SU-DHL-6 (cell line): ENCODE measurements at regions not wholly inside any gene's neighbourhood (a gene's known extent, or its start where the extent isn't known, plus 50 kb on each side); places are given as distances from the start of the nearest gene placed in this dataset.

ENCODE experiments used
- CTCF ChIP-seq: fragments of 200-600 bp; sonication (generic); IDR thresholded peaks from one replicate; pipeline ENCODE4 v1.5.1; 2017; ENCODE audit warnings: antibody characterized with exemption, mild to moderate bottlenecking, low read length, moderate library complexity; ENCODE audit not compliant: insufficient read depth, poor library complexity, severe bottlenecking
- EZH2phosphoT487 ChIP-seq: fragments of 200-600 bp; sonication (generic), shearing (Covaris generic); conservative IDR thresholded peaks from 2 replicates; pipeline ENCODE4 v1.6.1; 2018; ENCODE audit warnings: mild to moderate bottlenecking, antibody characterized with exemption, low read length, moderate library complexity, mixed read lengths

GRCh38 chr12:32031109-32031508 lies 71.9 kb downstream of the RESF1 start:
- TF ChIP-seq CTCF (no peak), EZH2phosphoT487 (no peak)
